NCI-H146 treated with DMSO at 0.1 percent for 48 hours (cell line): ENCODE measurements at regions not wholly inside any gene's neighbourhood (a gene's known extent, or its start where the extent isn't known, plus 50 kb on each side); places are given as distances from the start of the nearest gene placed in this dataset.

ENCODE experiments used
- DNase-seq: peaks from one replicate; lab custom pipeline; 2025; ENCODE audit not compliant: unreplicated experiment; lab: John Stamatoyannopoulos, UW

- no peak for DNase-seq
Observed at GRCh38 chr12:42692749-42693148, 103.2 kb upstream of the PRICKLE1 start.

DNA sequence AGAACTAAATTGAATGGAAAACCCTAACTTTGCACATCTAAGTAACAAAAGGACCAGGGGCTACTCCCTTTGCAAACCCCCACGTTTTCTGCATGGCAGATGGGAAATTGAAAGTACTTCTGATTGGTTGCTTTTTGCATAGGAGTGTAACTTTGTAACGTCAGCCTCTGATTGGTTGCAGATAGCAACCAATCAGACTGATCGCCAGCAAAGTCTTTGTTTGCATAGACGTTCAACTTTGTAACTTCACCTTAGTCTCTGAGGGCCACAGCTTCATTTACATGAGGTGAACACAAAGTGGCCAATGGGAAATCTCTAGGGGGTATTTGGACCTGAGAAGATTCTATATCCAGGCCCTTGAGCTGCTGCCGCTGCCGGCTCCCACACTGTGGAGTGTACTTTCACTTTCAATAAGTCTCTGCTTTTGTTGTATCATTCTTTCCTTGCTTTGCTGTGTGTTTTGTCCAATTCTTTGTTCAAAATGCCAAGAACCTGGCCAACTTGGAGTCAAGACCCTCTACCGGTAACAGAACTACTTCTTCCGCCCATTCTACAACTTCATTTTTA is 102.5 kb upstream of the PRICKLE1 start:
- DNase-seq, result no peak

DNA sequence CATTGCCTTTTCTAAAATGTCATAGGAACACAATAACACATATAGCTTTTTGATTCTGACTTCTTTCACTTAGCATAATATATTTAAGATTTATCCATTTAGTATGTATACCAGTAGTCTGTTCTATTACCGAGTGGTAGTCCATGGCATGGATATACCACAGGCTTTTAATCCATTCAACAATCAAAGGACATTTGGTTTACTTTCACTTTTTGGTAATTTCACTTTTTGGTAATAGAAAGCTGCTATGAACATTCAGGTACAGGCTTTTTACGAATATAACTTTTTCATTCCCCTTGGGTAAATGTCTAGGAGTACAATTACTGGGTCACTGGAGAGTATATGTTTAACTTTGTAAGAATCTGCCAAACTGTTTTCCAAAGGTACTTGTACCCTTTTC is 100.7 kb upstream of the PRICKLE1 start:
- DNase-seq, result no peak

- DNase-seq, result no peak
Observed at GRCh38 chr12:42689699-42690098, 100.2 kb upstream of the PRICKLE1 start.

- no peak for DNase-seq
Observed at GRCh38 chr12:42686514-42687172, 97.1 kb upstream of the PRICKLE1 start.

DNA sequence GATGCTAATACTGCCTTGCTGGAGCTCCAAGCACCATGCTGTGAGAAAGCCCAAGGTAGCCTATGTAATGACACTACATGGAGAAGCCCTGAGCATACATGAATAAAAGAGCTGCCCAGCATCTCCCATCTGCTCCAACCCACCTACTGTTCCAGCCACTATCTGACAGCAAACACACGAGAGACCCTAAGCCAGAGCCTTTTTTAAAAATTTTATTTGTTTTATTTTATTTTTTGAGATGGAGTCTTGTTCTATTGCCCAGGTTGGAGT is 95.2 kb upstream of the PRICKLE1 start:
- DNase-seq, result no peak

- no peak for DNase-seq
Observed at GRCh38 chr12:42683933-42684801, 94.6 kb upstream of the PRICKLE1 start.

- no peak for DNase-seq
Observed at GRCh38 chr12:42683266-42683665, 93.7 kb upstream of the PRICKLE1 start.

GRCh38 chr12:42679466-42679865 is 89.9 kb upstream of the PRICKLE1 start:
- DNase-seq, result no peak

- DNase-seq, result no peak
Observed at GRCh38 chr12:42677461-42677860, 87.9 kb upstream of the PRICKLE1 start.

GRCh38 chr12:42673535-42673934 is 84.0 kb upstream of the PRICKLE1 start:
- DNase-seq, result no peak

DNA sequence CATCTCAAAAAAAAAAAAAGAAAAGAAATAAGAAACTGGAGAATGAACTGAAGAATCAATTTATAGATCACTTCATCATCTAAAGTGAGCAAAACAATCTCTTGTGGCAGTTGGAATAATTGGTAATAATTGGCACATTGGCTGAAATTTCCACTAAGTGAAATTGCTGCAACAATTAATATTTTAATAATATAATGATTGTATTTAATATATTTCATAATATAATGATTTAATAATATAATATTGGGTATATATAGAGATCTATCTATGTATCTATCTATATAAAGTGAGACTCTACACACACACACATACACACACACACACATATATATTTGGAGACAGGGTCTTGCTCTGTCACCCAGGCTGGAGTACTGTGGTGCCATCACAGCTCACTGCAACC is 81.2 kb upstream of the PRICKLE1 start:
- DNase-seq, result no peak

DNA sequence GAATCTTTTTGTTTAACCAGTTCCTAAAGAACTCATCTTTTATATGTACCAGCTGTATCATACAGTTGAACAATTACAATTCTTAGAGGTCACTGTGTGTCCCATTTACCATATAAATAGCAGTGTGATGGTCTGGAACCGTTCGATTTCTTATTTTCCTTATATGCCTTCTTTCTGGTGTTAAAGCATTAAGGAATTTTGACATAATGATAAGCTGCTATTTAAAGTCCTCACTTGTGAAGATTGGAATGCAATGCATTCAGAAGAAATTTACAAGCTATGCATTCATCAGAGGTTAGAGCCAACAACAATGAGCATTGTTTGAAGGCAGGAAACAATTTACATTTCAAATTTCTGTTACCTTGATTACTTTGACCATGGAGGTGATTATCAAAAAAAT is 80.0 kb upstream of the PRICKLE1 start:
- DNase-seq, result no peak

- DNase-seq, result no peak
Observed at GRCh38 chr12:42666671-42667243, 77.2 kb upstream of the PRICKLE1 start.

DNA sequence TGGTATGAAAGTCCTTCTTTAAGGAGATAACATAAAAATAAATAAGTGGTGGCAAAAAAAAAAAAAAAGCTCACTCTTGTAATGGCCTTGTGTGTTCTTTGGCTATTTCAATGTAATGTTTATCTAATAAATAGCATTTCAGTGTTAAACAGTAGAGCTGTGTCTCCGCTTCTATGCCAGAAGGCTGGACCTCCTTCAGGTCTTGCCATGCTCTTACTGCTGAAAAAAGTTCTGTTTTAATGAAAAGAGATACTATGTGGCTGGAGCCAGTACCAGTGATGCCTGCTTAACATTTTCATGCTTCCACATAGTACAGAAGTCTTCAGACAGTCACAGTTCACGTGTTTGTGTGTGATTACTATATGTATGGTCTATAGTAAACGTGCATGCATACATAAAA is 74.1 kb upstream of the PRICKLE1 start:
- DNase-seq, result no peak

- no peak for DNase-seq
Observed at GRCh38 chr12:42660968-42661937, 71.7 kb upstream of the PRICKLE1 start.

GRCh38 chr12:42660117-42660516 is 70.6 kb upstream of the PRICKLE1 start:
- DNase-seq, result no peak

GRCh38 chr12:42652048-42652447 is 62.5 kb upstream of the PRICKLE1 start:
- DNase-seq, result no peak

GRCh38 chr12:42648061-42648460 is 58.5 kb upstream of the PRICKLE1 start:
- DNase-seq, result no peak

DNA sequence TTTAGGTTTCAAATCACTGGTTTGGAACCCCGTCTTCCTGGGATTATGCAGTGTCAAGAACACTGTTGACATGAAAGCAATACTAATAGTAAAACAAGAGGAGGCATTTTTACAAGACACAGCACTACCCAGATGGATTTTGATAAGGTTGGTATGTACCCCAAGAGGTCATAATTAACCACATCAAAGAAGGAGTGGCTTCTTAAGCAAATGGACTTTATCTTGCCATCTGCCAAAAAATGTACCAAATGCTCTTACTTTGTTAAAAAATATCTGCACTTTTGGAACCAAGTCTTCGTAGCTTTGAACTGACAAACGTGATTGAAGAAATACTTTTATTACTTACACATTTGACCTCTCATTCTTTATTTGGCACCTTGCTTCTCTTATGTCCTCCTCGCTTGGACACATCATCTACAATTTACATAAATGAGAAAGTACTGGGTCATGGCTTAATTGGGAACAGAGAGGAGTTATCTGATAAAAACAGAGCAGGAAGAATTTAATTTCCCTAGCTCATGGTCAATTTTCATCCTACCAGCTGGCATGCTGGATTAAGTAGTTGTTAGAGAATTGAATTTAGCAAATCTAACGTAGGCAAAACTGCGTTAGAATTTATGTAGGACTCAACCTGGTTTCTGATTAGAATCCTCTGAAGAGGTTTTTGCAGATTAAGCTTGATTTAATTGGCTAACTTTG is 54.5 kb upstream of the PRICKLE1 start:
- DNase-seq, result no peak
